A549 (cell line): ENCODE measurements at regions not wholly inside any gene's neighbourhood (a gene's known extent, or its start where the extent isn't known, plus 50 kb on each side); places are given as distances from the start of the nearest gene placed in this dataset.

Source experiments
- CBX2 ChIP-seq: fragments of 200-600 bp; sonication (generic); IDR thresholded peaks from 2 replicates; pipeline ENCODE4 v1.6.1; 2016; ENCODE audit warnings: low read depth, mild to moderate bottlenecking, borderline replicate concordance
- CHD2 ChIP-seq: fragments of 150-350 bp; IDR thresholded peaks from 2 replicates; pipeline ENCODE4 v1.6.1; 2014; ENCODE audit warnings: low read length; ENCODE audit not compliant: partially characterized antibody
- FOXS1 ChIP-seq: fragments of 250-450 bp; sonication (Bioruptor Pico); IDR thresholded peaks from 2 replicates; pipeline ENCODE4 v1.5.0; 2020; ENCODE audit warnings: mild to moderate bottlenecking, moderate library complexity
- HOXB5 ChIP-seq: fragments of 250-450 bp; sonication (Bioruptor Pico); IDR thresholded peaks from 2 replicates; pipeline ENCODE4 v1.5.0; 2020; ENCODE audit warnings: mild to moderate bottlenecking, moderate library complexity
- MAZ ChIP-seq: fragments of 150-350 bp; IDR thresholded peaks from 2 replicates; pipeline ENCODE4 v1.6.1; 2014; ENCODE audit warnings: antibody characterized with exemption, low read depth, low read length, borderline replicate concordance
- NPAS2 ChIP-seq: fragments of 250-450 bp; sonication (Bioruptor Pico); IDR thresholded peaks from 2 replicates; pipeline ENCODE4 v1.8.0; 2022; ENCODE audit warnings: mild to moderate bottlenecking, moderate library complexity, borderline replicate concordance
- PHF8 ChIP-seq: fragments of 200-600 bp; sonication (generic); IDR thresholded peaks from 2 replicates; pipeline ENCODE4 v1.6.1; 2016; ENCODE audit warnings: low read depth, mild to moderate bottlenecking, antibody characterized with exemption, moderate library complexity, borderline replicate concordance
- POLR2A ChIP-seq: IDR thresholded peaks from 2 replicates; pipeline ENCODE4 v1.6.1; 2012; ENCODE audit warnings: mild to moderate bottlenecking, low read length
- SMC3 ChIP-seq: fragments of >200 bp; sonication (Bioruptor Twin); formaldehyde crosslinking; IDR thresholded peaks from 3 replicates; pipeline ENCODE4 v1.6.1; 2018; ENCODE audit warnings: inconsistent platforms
- ZNF302 ChIP-seq: fragments of 250-450 bp; sonication (Bioruptor Pico); IDR thresholded peaks from 2 replicates; pipeline ENCODE4 v1.9.0; 2021; ENCODE audit warnings: inconsistent platforms, mild to moderate bottlenecking, moderate library complexity
- TF ChIP-seq, protein P1 (sequence below): fragments of >200 bp; sonication (Bioruptor Twin); formaldehyde crosslinking; IDR thresholded peaks from 3 replicates; pipeline ENCODE4 v1.5.1; 2016
- TF ChIP-seq, protein P2 (sequence below): fragments of 450-650 bp; IDR thresholded peaks from 2 replicates; pipeline ENCODE4 v1.6.1; 2014; ENCODE audit warnings: antibody characterized with exemption
- TF ChIP-seq, protein P3 (sequence below): fragments of >200 bp; sonication (Bioruptor Twin); formaldehyde crosslinking; IDR thresholded peaks from 3 replicates; pipeline ENCODE4 v1.6.1; 2016

- no peak for TF ChIP-seq SMC3
- TF ChIP-seq, protein P1, sequence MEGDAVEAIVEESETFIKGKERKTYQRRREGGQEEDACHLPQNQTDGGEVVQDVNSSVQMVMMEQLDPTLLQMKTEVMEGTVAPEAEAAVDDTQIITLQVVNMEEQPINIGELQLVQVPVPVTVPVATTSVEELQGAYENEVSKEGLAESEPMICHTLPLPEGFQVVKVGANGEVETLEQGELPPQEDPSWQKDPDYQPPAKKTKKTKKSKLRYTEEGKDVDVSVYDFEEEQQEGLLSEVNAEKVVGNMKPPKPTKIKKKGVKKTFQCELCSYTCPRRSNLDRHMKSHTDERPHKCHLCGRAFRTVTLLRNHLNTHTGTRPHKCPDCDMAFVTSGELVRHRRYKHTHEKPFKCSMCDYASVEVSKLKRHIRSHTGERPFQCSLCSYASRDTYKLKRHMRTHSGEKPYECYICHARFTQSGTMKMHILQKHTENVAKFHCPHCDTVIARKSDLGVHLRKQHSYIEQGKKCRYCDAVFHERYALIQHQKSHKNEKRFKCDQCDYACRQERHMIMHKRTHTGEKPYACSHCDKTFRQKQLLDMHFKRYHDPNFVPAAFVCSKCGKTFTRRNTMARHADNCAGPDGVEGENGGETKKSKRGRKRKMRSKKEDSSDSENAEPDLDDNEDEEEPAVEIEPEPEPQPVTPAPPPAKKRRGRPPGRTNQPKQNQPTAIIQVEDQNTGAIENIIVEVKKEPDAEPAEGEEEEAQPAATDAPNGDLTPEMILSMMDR, result no peak
- TF ChIP-seq POLR2A, result no peak
- TF ChIP-seq, protein P2, sequence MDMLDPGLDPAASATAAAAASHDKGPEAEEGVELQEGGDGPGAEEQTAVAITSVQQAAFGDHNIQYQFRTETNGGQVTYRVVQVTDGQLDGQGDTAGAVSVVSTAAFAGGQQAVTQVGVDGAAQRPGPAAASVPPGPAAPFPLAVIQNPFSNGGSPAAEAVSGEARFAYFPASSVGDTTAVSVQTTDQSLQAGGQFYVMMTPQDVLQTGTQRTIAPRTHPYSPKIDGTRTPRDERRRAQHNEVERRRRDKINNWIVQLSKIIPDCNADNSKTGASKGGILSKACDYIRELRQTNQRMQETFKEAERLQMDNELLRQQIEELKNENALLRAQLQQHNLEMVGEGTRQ, result no peak
- TF ChIP-seq, protein P3, sequence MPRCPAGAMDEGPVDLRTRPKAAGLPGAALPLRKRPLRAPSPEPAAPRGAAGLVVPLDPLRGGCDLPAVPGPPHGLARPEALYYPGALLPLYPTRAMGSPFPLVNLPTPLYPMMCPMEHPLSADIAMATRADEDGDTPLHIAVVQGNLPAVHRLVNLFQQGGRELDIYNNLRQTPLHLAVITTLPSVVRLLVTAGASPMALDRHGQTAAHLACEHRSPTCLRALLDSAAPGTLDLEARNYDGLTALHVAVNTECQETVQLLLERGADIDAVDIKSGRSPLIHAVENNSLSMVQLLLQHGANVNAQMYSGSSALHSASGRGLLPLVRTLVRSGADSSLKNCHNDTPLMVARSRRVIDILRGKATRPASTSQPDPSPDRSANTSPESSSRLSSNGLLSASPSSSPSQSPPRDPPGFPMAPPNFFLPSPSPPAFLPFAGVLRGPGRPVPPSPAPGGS, result no peak
- no peak for TF ChIP-seq CBX2
- TF ChIP-seq FOXS1 (CRISPR knock-in tag), result no peak
- TF ChIP-seq HOXB5 (CRISPR knock-in tag), result no peak
- no peak for TF ChIP-seq MAZ
- TF ChIP-seq CHD2, result no peak
- TF ChIP-seq PHF8, result no peak
- TF ChIP-seq NPAS2 (CRISPR knock-in tag), result no peak
- no peak for TF ChIP-seq ZNF302
These were observed 351.3 kb upstream of the CDH9 start for GRCh38 chr5:27389696-27390095.
